ENCODE measurements at regions not wholly inside any gene's neighbourhood (a gene's known extent, or its start where the extent isn't known, plus 50 kb on each side); places are given as distances from the start of the nearest gene placed in this dataset.

- H3K27me3 Mint-ChIP-seq (ENCODE audit: low read depth) = no peaks in the 10 kb centered on the region
- Histone ChIP-seq H3K14ac (ENCODE audit: insufficient read depth, low read length) (no peak overlapping the region), H3K9me3 (ENCODE audit: control insufficient read depth, low read depth, low read length) (no peaks in the 10 kb centered on the region), H4K5ac (ENCODE audit: insufficient read length, low read depth, low read length) (no peak overlapping the region), H3K56ac (ENCODE audit: insufficient read length, low read depth, low read length) (no peak overlapping the region), H2BK15ac (ENCODE audit: low read depth, low read length) (no peak overlapping the region), H3K27ac (ENCODE audit: insufficient read length, low read depth, low read length) (no peak overlapping the region), H4K20me1 (ENCODE audit: control insufficient read depth, insufficient read depth, insufficient read length) (no peaks in the 10 kb centered on the region), H3K18ac (ENCODE audit: insufficient read length, low read depth, low read length) (no peak overlapping the region), H4K8ac (replicated peaks; ENCODE audit: insufficient read length, low read depth, low read length) (no peak overlapping the region), H3K23me2 (ENCODE audit: insufficient read length, low read depth, low read length, poor library complexity, severe bottlenecking) (no peaks in the 10 kb centered on the region), H2AK5ac (ENCODE audit: insufficient read length, low read length) (no peak overlapping the region), H3K4me2 (ENCODE audit: insufficient read depth, insufficient read length, low read length) (no peak overlapping the region), H3K27me3 (ENCODE audit: insufficient read depth, low read length) (no peaks in the 10 kb centered on the region), H3K23ac (ENCODE audit: insufficient read length, low read depth, low read length) (no peak overlapping the region), H3K4ac (ENCODE audit: low read depth, low read length) (no peak overlapping the region), H2BK5ac (ENCODE audit: insufficient read length, low read length) (no peak overlapping the region), H2BK12ac (ENCODE audit: insufficient read length, low read depth, low read length) (no peak overlapping the region), H3K4me1 (ENCODE audit: insufficient read depth, low read length) (no peaks in the 10 kb centered on the region), H3K9ac (ENCODE audit: extremely low read depth, insufficient read length, low read length) (no peak overlapping the region), H3K79me1 (ENCODE audit: insufficient read depth, low read depth, low read length, poor library complexity, severe bottlenecking) (no peaks in the 10 kb centered on the region), H4K91ac (ENCODE audit: insufficient read length, low read depth, low read length) (no peak overlapping the region), H2BK20ac (ENCODE audit: low read depth, low read length, poor library complexity, severe bottlenecking) (no peak overlapping the region), H3T11ph (ENCODE audit: low read length) (no peak overlapping the region), H3K79me2 (ENCODE audit: insufficient read depth, low read length) (no peaks in the 10 kb centered on the region), H2BK120ac (ENCODE audit: low read depth, low read length, poor library complexity, severe bottlenecking) (no peak overlapping the region), H2AFZ (ENCODE audit: low read length) (no peak overlapping the region)
- no peak overlapping the region for H3K4me3 Mint-ChIP-seq
- no peaks in the 10 kb centered on the region for H3K36me3 Mint-ChIP-seq (ENCODE audit: insufficient read depth in 1 of 3, low read depth in 3 of 3)
- DNase-seq = no peak
- no peak overlapping the region for H3K27ac Mint-ChIP-seq
- TF ChIP-seq CTCF (conservative IDR thresholded peaks at IDR 0.05) = no peak
- peaks cover 4 to 5% of the 10 kb centered on the region in 2 experiments; a peak in 3 of 4 replicates for H3K4me1 Mint-ChIP-seq
- no peaks in the 10 kb centered on the region for H3K9me3 Mint-ChIP-seq
These were observed 113.4 kb upstream of the CDH8 start for GRCh38 chr16:62149631-62150030.

Measured in H9 (cell line).